ENCODE measurements at regions not wholly inside any gene's neighbourhood (a gene's known extent, or its start where the extent isn't known, plus 50 kb on each side); places are given as distances from the start of the nearest gene placed in this dataset.
"Not testable (repeated sequence)": the region's sequence is repeated elsewhere in the genome, so short reads cannot be mapped to it uniquely, and the experiment has no call there.

- DNase-seq: no peak
Measured at GRCh38 chrX:94635003-94635402, 961.0 kb downstream of the FAM133A start.

DNA sequence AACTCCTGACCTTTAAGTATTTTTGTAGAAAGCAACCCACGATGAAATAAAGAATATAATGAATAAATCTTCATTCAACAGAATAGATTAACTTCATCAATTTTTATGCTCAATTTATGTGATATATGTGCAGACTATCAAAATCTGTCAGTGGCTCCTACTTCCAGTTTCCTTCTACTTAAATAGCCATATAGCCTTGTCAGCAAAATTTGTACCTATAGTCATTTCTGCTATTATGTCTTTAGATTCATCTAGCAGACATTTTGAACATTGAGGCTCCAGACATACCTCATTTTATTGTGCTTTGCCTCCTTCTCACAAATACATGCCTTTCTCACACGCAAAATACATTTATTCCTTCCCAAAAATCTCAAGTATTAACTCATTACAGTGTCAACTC is 971.7 kb downstream of the FAM133A start:
- no peak for DNase-seq

GRCh38 chrX:94655180-94655579 is 981.2 kb downstream of the FAM133A start:
- no peak for DNase-seq

GRCh38 chrX:94662689-94663088 is 988.7 kb downstream of the FAM133A start:
- DNase-seq: no peak

- no peak for DNase-seq
Measured at GRCh38 chrX:94676285-94676684, 1002.3 kb downstream of the FAM133A start.

DNA sequence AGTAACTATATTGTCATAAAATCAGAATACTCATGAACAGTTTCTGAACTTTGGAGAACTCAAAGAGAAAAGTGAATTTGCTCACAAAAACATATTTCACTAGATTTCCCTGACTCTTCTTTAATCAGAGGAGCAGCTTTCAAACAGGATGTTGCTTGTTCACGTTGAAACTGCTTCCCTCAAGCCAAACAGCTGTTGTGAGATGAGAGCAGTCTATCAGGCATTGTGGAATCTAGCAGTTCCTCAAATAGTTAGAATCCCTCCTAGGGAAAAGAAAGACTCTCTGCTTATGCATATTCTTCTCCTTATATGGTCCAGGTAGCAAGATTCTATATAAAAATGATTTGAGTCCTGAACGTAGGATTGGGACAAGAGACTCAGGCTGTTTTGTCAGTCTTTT is 1012.1 kb downstream of the FAM133A start:
- no peak for DNase-seq

GRCh38 chrX:94695910-94696309 is 1021.9 kb downstream of the FAM133A start:
- DNase-seq: no peak

DNA sequence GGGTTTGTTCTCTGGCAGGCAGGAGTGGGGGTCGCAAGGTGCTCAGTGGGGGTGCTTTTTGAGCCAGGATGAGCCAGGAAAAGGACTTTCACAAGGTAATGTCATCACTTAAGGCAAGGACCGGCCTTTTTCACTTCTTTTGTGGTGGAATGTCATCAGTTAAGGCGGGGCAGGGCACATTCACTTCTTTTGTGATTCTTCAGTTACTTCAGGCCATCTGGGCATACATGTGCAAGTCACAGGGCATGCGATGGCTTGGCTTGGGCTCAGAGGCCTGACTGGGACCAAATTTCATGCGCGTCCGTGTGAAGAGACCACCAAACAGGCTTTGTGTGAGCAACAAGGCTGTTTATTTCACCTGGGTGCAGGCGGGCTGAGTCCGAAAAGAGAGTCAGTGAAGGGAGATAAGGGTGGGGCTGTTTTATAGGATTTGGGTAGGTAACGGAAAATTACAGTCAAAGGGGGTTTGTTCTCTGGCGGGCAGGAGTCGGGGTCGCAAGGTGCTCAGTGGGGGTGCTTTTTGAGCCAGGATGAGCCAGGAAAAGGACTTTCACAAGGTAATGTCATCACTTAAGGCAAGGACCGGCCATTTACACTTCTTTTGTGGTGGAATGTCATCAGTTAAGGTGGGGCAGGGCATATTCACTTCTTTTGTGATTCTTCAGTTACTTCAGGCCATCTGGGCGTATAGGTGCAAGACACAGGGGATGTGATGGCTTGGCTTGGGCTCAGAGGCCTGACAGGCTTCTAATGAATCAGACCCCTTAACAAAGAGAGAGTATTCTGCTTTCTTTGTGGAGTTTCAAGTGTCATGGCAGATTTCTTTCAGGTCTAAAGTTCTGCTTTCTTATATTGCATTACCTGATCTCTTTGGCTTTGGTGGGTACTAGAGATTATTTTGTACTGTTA is 1030.6 kb downstream of the FAM133A start:
- not testable (repeated sequence) for DNase-seq

GRCh38 chrX:94721386-94721785 is 1047.4 kb downstream of the FAM133A start:
- DNase-seq: no peak

DNA sequence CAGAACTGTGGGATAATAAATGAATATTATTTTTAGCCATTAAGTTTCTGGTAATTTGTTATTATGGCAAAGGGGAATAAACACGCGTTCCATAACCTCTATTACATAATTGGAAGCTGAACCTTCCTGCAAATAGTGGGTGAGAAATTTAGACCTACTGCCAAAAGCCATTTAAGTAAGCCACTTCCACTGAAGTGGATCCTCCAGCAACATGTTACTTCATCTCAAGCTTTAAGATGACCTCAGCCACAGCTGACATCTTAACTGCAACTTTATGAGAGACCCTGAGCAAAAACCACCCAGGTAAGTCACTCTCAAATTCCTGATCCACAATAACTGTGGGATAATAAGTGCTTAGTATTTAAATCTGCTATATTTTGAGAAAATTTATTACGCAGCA is 1048.6 kb downstream of the FAM133A start:
- no peak for DNase-seq

GRCh38 chrX:94742772-94743171 is 1068.8 kb downstream of the FAM133A start:
- no peak for DNase-seq

DNA sequence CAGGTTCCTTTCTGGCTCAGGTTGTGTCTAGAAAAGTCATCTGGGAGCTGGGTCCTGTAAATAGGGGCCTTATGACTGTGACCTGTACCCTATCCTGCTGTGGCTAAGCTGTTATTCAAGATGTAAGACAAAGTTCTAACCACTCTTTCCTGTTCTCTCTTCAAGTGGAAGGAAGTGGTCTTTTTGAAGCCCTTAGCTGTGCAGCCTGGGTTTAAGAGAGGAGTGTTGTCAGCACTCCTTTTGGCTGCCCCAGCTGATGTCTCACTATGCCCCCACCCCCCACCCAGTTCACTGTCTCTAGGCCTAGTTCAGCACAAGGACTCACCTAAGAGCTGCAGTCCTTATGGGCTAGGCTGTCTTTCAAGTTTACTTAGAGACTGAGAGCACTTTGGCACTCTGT is 1069.5 kb downstream of the FAM133A start:
- peak; percentile 0 for DNase-seq

DNA sequence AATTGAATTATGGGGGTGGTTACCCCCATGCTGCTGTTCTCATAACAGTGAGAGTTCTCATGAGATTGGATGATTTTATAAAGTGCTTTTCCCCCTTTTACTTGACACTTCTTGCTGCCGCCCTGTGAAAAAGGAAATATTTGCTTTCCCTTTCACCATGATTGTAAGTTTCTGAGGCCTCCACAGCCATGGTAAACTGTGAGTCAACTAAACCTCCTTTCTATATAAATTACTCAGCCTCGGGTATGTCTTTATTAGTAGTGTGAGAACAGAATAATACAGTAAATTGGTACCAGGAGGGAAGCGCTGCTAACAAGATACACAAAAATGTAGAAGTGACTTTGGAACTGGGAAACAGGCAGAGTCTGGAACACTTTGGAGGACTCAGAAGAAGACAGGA is 1070.8 kb downstream of the FAM133A start:
- no peak for DNase-seq

GRCh38 chrX:94751611-94752010 is 1077.6 kb downstream of the FAM133A start:
- DNase-seq: no peak

- no peak for DNase-seq
Measured at GRCh38 chrX:94752434-94753169, 1078.6 kb downstream of the FAM133A start.

GRCh38 chrX:94758130-94758529 is 1084.1 kb downstream of the FAM133A start:
- DNase-seq: no peak

- DNase-seq: no peak
Measured at GRCh38 chrX:94775640-94776039, 1101.6 kb downstream of the FAM133A start.

DNA sequence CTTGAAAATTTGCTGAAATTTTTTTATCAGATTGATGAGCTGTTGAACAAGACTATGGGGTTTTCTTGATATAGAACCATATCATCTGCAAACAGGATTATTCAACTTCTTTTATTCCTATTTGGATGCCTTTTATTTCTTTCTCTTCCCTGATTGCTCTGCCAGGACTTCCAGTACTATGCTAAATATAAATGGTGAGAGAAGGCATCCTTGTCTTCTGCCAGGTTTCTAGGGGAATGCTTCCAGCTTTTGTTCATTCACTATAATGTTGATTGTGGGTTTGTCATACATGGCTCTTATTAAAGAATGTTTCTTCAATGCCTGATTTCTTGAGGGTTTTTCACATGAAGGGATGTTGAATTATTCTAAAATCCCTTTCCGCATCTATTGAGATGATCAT is 1139.5 kb downstream of the FAM133A start:
- DNase-seq: no peak

DNA sequence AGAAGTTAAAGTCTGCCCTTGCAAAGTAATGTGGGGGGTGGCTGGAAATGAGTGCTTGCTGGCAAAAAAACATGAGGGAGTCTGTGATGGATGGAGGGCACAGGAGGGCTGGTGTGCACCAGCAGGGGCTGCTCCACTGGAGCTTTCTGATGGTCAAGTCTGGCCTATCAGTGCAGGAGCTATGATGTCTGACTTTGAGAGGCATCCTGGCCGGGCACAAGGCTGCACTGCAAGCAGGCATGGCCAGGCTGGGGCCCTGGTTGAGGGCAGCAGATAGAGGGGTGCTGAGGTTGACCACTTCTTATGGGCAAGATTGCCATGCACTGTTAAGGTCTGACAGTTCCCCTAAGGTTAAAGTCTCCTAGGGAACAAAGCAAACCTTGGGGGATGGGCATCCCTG is 1140.2 kb downstream of the FAM133A start:
- no peak for DNase-seq

GRCh38 chrX:94830717-94831116 is 1156.7 kb downstream of the FAM133A start:
- DNase-seq: no peak

GRCh38 chrX:94831364-94831763 is 1157.4 kb downstream of the FAM133A start:
- peak; percentile 4 for DNase-seq

GRCh38 chrX:94834226-94834625 is 1160.2 kb downstream of the FAM133A start:
- no peak for DNase-seq

GRCh38 chrX:94850811-94851210 is 1176.8 kb downstream of the FAM133A start:
- DNase-seq: no peak

DNA sequence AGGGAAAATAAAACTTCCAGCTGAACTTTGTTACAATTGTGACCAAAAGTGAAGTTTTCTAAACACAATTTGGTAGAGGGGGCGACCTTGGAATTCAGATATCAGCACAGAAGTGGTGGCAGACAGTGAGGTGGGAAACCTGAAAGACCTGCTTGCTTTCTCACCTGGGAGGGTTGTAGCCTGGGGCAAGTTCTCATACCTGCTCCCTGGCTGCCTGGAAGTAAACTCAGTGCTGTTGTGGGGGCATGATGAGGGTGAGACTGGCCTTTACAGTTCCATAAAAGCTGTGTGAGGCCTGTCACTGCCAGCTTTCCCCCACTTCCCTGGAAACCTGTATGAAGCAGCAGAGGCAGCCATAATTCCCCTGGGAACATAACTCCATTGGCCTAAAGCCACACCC is 1180.2 kb downstream of the FAM133A start:
- DNase-seq: no peak

All from hematopoietic multipotent progenitor cell treated with erythropoietin and hydrocortisone succinate and interleukin-3 and kit ligand, for 8 days (in vitro differentiated cells).